NT2/D1 (cell line): ENCODE measurements at regions not wholly inside any gene's neighbourhood (a gene's known extent, or its start where the extent isn't known, plus 50 kb on each side); places are given as distances from the start of the nearest gene placed in this dataset.

ENCODE experiments used
- DNase-seq: peaks from one replicate; pipeline ENCODE4 v3.0.0-alpha.2; 2011; ENCODE audit warnings: low read depth, low spot score
- H3K27me3 ChIP-seq: 2 replicates; pipeline ENCODE4 v1.6.0; 2011; ENCODE audit warnings: mild to moderate bottlenecking; ENCODE audit not compliant: insufficient read length, insufficient read depth
- H3K36me3 ChIP-seq: 2 replicates; pipeline ENCODE4 v1.6.1; 2011; ENCODE audit warnings: mild to moderate bottlenecking, low read length, mixed read lengths; ENCODE audit not compliant: insufficient read depth, insufficient read length
- H3K4me1 ChIP-seq: 2 replicates; pipeline ENCODE4 v1.5.1; 2011; ENCODE audit not compliant: insufficient read depth, insufficient read length
- H3K4me3 ChIP-seq: 2 replicates; pipeline ENCODE4 v1.5.1; 2011; ENCODE audit warnings: low read depth; ENCODE audit not compliant: insufficient read length
- H3K9ac ChIP-seq: 2 replicates; pipeline ENCODE4 v1.6.0; 2011; ENCODE audit warnings: low read depth; ENCODE audit not compliant: insufficient read length
- H3K9me3 ChIP-seq: 2 replicates; pipeline ENCODE4 v1.5.1; 2011; ENCODE audit warnings: mild to moderate bottlenecking, low read length; ENCODE audit not compliant: insufficient read depth
- SUZ12 ChIP-seq: IDR thresholded peaks from 2 replicates; pipeline ENCODE4 v1.6.1; 2011; ENCODE audit not compliant: insufficient read length, insufficient read depth; ENCODE audit errors: extremely low read depth
- YY1 ChIP-seq: IDR thresholded peaks from 2 replicates; pipeline ENCODE4 v1.6.1; 2011; ENCODE audit not compliant: insufficient read length, insufficient read depth
- ZNF274 ChIP-seq: IDR thresholded peaks from 2 replicates; pipeline ENCODE4 v1.6.1; 2011; ENCODE audit warnings: mild to moderate bottlenecking, low read depth, low read length

DNA sequence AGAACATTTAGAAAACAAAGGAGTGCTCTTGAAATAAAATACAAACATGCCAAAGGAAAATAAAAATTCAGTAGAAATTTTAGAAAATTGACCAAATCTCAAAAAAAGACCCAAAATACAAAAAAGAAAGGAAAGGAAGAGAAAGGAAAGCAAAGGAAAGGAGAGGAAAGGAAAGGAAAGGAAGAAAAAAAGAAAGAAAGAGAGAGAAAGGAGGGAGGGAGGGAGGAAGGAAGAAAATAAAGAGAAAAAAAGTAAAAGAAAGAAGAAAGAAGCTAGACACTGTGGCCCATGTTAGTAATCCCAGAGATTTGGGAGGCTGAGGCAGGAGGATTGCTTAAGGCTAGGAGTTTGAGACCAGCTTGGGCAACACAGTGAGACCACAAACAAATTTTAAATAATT is 500.1 kb upstream of the VRK2 start:
- Histone ChIP-seq H3K4me1 (no peaks in the 10 kb centered on the region), H3K9me3 (no peaks in the 10 kb centered on the region), H3K27me3 (no peaks in the 10 kb centered on the region), H3K9ac (no peak overlapping the region), H3K36me3 (no peaks in the 10 kb centered on the region), H3K4me3 (no peak overlapping the region)
- DNase-seq = no peak
- no peak for TF ChIP-seq ZNF274
- no peak for TF ChIP-seq YY1
- no peak for TF ChIP-seq SUZ12

DNA sequence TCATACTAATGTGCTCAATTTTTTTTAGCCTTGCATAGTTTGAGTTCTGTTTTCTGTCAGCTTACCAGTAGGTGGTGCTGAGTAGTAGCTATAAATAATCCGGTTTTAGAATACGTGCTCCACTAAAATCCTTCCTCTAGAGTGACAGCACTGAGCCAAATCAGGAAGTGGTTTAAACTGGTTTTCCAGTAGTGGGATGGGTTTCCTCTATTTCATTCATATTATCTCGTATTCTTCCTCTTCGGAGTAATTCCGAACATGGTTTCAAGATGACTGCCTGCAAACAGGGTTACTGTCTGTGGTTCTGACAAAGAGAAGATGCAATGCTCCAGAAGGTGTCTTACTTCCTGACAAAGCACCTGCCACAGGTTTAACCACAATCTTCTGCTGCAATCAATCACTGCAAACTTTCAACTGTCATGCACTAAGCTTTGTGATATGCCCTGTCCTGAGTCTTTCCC is 496.9 kb upstream of the VRK2 start:
- Histone ChIP-seq H3K4me1 (no peaks in the 10 kb centered on the region), H3K9me3 (no peaks in the 10 kb centered on the region), H3K27me3 (no peaks in the 10 kb centered on the region), H3K9ac (no peak overlapping the region), H3K36me3 (no peaks in the 10 kb centered on the region), H3K4me3 (no peak overlapping the region)
- TF ChIP-seq SUZ12 (no peak), YY1 (no peak), ZNF274 (no peak)
- no peak for DNase-seq

DNA sequence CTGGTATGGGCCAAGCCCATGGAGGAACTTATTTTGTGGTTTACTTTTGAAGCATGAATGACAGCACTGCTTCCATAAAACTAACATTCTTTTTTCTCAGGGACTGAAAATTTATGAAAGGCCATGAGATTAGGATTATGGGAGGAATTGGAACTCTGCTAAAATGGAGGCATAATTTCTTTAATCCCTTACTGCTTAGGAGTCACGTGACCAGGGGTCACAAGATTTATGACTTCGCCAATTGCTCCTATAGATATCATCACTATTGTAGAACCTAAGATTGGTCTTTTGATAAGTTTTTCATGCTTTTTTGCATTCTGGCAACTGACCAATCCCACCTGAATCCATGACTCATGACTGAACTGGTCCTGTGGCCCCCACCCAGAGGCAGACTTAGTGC is 495.7 kb upstream of the VRK2 start:
- no peaks in the 10 kb centered on the region for H3K9me3 ChIP-seq
- no peaks in the 10 kb centered on the region for H3K27me3 ChIP-seq
- TF ChIP-seq ZNF274 (no peak), YY1 (no peak), SUZ12 (no peak)
- H3K9ac ChIP-seq = no peak overlapping the region
- H3K4me1 ChIP-seq = no peaks in the 10 kb centered on the region
- no peaks in the 10 kb centered on the region for H3K36me3 ChIP-seq
- DNase-seq = no peak
- H3K4me3 ChIP-seq = no peak overlapping the region

DNA sequence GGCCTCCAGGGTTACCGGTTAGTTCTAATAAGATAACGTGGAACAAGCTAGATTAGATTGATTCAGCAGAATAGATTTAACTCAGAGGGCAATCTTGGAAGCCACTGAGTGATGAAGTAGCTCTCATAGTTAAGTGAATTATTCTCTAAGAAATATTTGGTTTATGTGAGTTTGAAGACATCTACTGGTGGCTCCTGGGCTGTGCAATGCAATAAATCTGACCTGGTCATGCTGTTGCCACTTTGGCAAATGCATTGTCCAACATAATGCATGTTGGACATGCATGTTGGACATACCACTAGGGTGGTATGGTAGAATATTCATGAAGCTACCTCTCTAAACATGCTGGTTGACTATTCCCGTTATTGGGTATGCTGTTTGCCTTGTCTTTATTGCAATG is 493.7 kb upstream of the VRK2 start:
- Histone ChIP-seq H3K9ac (no peak overlapping the region), H3K4me1 (no peaks in the 10 kb centered on the region), H3K36me3 (no peaks in the 10 kb centered on the region), H3K27me3 (no peaks in the 10 kb centered on the region), H3K4me3 (no peak overlapping the region), H3K9me3 (no peaks in the 10 kb centered on the region)
- TF ChIP-seq YY1 (no peak), SUZ12 (no peak), ZNF274 (no peak)
- no peak for DNase-seq

DNA sequence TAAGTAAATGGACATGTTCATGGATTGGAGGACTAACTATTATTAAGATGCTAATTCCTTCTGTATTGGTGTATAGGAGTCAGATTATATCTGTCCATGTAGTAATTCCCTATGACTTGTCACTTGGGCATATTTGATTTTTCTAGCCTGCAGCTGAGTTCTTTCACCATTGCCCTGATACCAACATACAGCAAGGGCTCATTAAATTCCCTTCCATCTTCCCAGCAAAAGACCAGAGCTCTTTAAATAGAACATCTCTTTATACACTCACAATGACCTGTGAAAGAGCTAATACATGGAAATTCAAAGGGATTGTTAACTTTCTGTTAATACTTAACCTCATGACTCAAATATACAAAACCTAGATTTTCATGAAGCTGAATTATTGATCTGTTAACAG is 492.3 kb upstream of the VRK2 start:
- Histone ChIP-seq H3K27me3 (no peaks in the 10 kb centered on the region), H3K4me3 (no peak overlapping the region)
- DNase-seq = no peak

DNA sequence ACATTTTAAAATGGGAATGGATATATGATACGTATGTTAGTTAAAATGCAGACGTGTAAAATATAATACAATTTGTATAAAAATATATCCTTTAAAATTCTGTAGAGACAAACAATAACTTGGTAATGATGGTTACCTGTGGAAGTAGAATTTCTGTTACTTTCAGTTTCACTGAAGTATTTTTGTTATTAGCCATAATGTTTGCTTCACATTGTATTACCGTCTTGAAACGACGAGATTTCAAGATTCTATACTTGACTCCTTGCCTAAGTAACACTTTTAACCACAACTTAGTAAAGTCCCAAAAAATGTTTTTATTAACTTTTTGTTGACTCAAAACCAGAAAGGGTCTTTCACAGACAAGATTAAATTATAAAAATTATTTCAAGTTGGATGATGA is 488.3 kb upstream of the VRK2 start:
- Histone ChIP-seq H3K9ac (no peak overlapping the region), H3K4me3 (no peak overlapping the region), H3K9me3 (no peaks in the 10 kb centered on the region), H3K27me3 (no peaks in the 10 kb centered on the region), H3K36me3 (no peaks in the 10 kb centered on the region), H3K4me1 (no peaks in the 10 kb centered on the region)
- no peak for DNase-seq
- TF ChIP-seq SUZ12 = no peak
- no peak for TF ChIP-seq ZNF274
- no peak for TF ChIP-seq YY1

More for the DNA sequence above, 492.3 kb upstream of the VRK2 start:
- no peaks in the 10 kb centered on the region for H3K9me3 ChIP-seq
- no peaks in the 10 kb centered on the region for H3K4me1 ChIP-seq
- H3K36me3 ChIP-seq = no peaks in the 10 kb centered on the region
- no peak overlapping the region for H3K9ac ChIP-seq
- TF ChIP-seq SUZ12 (no peak), YY1 (no peak), ZNF274 (no peak)

DNA sequence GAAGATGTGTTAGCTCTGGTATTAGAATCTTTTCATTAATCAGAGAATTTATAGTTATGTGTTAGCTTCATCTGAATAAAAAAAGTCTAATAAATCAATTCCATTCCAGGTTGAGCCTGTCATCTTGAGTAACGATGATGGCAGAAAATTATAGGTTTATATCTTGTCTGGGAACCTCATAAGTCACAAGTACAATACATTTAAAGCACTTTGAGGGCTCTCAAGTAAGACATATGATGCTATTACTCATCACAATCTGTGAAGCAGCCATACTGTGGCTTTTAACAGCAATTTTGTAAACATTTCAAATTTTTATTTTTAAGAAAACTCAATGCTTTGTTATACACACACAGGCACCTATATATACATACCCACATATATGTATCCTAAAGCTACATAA is 484.1 kb upstream of the VRK2 start:
- H3K9me3 ChIP-seq = no peaks in the 10 kb centered on the region
- no peak overlapping the region for H3K9ac ChIP-seq
- no peak for DNase-seq
- H3K4me3 ChIP-seq = no peak overlapping the region
- H3K36me3 ChIP-seq = no peaks in the 10 kb centered on the region
- TF ChIP-seq SUZ12 = no peak
- no peak for TF ChIP-seq ZNF274
- TF ChIP-seq YY1 = no peak
- H3K4me1 ChIP-seq = no peaks in the 10 kb centered on the region
- no peaks in the 10 kb centered on the region for H3K27me3 ChIP-seq
